ENCODE measurements at regions not wholly inside any gene's neighbourhood (a gene's known extent, or its start where the extent isn't known, plus 50 kb on each side); places are given as distances from the start of the nearest gene placed in this dataset.

GRCh38 chr5:162711244-162711643 is 643.7 kb downstream of the GABRG2 start:
- DNase-seq (ENCODE audit: low read depth): no peak
- no peak overlapping the region for H3K4me3 ChIP-seq (ENCODE audit: low read length)
- TF ChIP-seq, protein P1, sequence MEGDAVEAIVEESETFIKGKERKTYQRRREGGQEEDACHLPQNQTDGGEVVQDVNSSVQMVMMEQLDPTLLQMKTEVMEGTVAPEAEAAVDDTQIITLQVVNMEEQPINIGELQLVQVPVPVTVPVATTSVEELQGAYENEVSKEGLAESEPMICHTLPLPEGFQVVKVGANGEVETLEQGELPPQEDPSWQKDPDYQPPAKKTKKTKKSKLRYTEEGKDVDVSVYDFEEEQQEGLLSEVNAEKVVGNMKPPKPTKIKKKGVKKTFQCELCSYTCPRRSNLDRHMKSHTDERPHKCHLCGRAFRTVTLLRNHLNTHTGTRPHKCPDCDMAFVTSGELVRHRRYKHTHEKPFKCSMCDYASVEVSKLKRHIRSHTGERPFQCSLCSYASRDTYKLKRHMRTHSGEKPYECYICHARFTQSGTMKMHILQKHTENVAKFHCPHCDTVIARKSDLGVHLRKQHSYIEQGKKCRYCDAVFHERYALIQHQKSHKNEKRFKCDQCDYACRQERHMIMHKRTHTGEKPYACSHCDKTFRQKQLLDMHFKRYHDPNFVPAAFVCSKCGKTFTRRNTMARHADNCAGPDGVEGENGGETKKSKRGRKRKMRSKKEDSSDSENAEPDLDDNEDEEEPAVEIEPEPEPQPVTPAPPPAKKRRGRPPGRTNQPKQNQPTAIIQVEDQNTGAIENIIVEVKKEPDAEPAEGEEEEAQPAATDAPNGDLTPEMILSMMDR (conservative IDR thresholded peaks at IDR 0.05; ENCODE audit: low read depth, low read length): no peak

- TF ChIP-seq, protein P1 (conservative IDR thresholded peaks at IDR 0.05; ENCODE audit: low read depth, low read length): no peak
- DNase-seq (ENCODE audit: low read depth): no peak
- H3K4me3 ChIP-seq (ENCODE audit: low read length): no peak overlapping the region
These were observed 652.1 kb downstream of the GABRG2 start for GRCh38 chr5:162719720-162720119.

DNA sequence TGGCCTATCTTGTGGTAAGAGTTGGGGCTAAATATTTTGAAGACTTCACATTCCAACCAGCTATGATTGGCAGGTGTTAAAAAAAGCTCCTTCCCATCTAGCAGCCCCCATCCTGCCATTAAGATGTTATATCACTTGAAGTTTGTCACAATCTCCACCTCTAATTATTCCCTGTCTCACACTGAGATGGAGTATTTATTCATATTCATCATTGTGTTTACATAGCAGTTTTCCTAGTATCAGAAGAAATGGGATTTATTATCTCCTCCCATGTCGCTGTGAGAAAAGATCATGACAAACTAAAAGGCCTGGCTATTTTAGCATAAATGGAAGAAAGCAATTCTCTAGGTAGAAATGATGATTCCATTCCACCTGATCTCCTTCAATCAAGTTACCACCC is 653.6 kb downstream of the GABRG2 start:
- TF ChIP-seq, protein P1 (conservative IDR thresholded peaks at IDR 0.05; ENCODE audit: low read depth, low read length): no peak
- no peak for DNase-seq (ENCODE audit: low read depth)
- no peak overlapping the region for H3K4me3 ChIP-seq (ENCODE audit: low read length)

- TF ChIP-seq, protein P1 (conservative IDR thresholded peaks at IDR 0.05; ENCODE audit: low read depth, low read length): no peak
- no peak for DNase-seq (ENCODE audit: low read depth)
These were observed 684.8 kb upstream of the CCNG1 start for GRCh38 chr5:162752612-162753011.

GRCh38 chr5:162762119-162762518 is 675.3 kb upstream of the CCNG1 start:
- TF ChIP-seq, protein P1 (conservative IDR thresholded peaks at IDR 0.05; ENCODE audit: low read depth, low read length): no peak
- H3K4me3 ChIP-seq (ENCODE audit: low read length): no peak overlapping the region
- no peak for DNase-seq (ENCODE audit: low read depth)

More at GRCh38 chr5:162752612-162753011, 684.8 kb upstream of the CCNG1 start:
- H3K4me3 ChIP-seq (ENCODE audit: low read length): no peak overlapping the region

- TF ChIP-seq, protein P1 (conservative IDR thresholded peaks at IDR 0.05; ENCODE audit: low read depth, low read length): no peak
- no peak overlapping the region for H3K4me3 ChIP-seq (ENCODE audit: low read length)
- peak; percentile 38 for DNase-seq (ENCODE audit: low read depth)
These were observed 668.4 kb upstream of the CCNG1 start for GRCh38 chr5:162769019-162769418.

- H3K4me3 ChIP-seq (ENCODE audit: low read length): no peak overlapping the region
- DNase-seq (ENCODE audit: low read depth): no peak
- TF ChIP-seq, protein P1 (conservative IDR thresholded peaks at IDR 0.05; ENCODE audit: low read depth, low read length): no peak
These were observed 651.7 kb upstream of the CCNG1 start for GRCh38 chr5:162785673-162786072.
